K562 (cell line): ENCODE measurements at regions not wholly inside any gene's neighbourhood (a gene's known extent, or its start where the extent isn't known, plus 50 kb on each side); places are given as distances from the start of the nearest gene placed in this dataset.

Experiments used
- ZNF764 ChIP-seq: fragments of 250-450 bp; sonication (Bioruptor Pico); IDR thresholded peaks from 2 replicates; pipeline ENCODE4 v1.4.0; 2020; ENCODE audit warnings: low read depth, mild to moderate bottlenecking, moderate library complexity

DNA sequence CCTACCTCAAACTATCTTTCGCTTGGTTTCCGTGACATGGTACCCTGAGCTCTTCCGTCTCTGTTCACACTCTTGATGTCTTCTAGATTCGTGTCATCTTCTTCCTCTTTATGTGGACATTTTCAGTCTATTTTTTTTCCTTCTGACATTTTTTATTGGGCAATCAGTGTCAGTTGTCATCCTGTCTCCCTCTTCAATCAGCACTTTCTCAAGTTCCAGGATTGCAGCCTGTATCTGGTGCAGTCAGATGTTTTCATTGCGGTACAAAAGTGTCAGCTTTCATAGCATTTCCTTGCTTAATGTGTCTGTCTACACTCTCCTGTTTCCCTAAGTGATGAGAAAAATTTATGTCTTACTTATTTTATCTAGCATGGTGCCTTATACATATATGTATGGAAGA, 51.1 kb upstream of the ETV1 start (continued):
- no peak for TF ChIP-seq ZNF764 (CRISPR knock-in tag)
